Left lung (tissue), 4 donors: ENCODE measurements at regions not wholly inside any gene's neighbourhood (a gene's known extent, or its start where the extent isn't known, plus 50 kb on each side); places are given as distances from the start of the nearest gene placed in this dataset.

Source experiments
- ATAC-seq: fragments of 200-7000 bp; cut with Tn5 transposase; one replicate; pipeline ENCODE4 v1.9.1; 2020; ENCODE audit warnings: moderate library complexity
- DNase-seq, 4 donors: peaks; one replicate each; pipeline ENCODE4 v3.0.0-alpha.2; 2013 to 2020
- H3K27ac ChIP-seq, 2 donors: fragments of 200-600 bp; sonication (generic) in 1 of 2; one replicate each; pipeline versions ENCODE4 v1.5.0 to v1.8.0; 2020 to 2021
- H3K27me3 ChIP-seq, 2 donors: fragments of 200-600 bp; sonication (generic) in 1 of 2; one replicate each; pipeline versions ENCODE4 v1.5.0 to v1.8.0; 2020 to 2021
- H3K36me3 ChIP-seq, 2 donors: fragments of 200-600 bp; sonication (generic) in 1 of 2; one replicate each; pipeline versions ENCODE4 v1.5.0 to v1.8.0; 2020 to 2021
- H3K4me1 ChIP-seq, 2 donors: fragments of 200-600 bp; one replicate each; pipeline ENCODE4 v1.8.0; 2021
- H3K4me3 ChIP-seq, 2 donors: fragments of 200-600 bp; sonication (generic) in 1 of 2; one replicate each; pipeline versions ENCODE4 v1.5.0 to v1.8.0; 2020 to 2021; ENCODE audit warnings: mild to moderate bottlenecking in 1 of 2
- H3K9me3 ChIP-seq, 2 donors: fragments of 200-600 bp; sonication (generic) in 1 of 2; one replicate each; pipeline versions ENCODE4 v1.5.0 to v1.8.0; 2020 to 2021
- CTCF ChIP-seq, 2 donors: fragments of 200-600 bp; sonication (generic) in 1 of 2; IDR thresholded peaks; one replicate each; pipeline versions ENCODE4 v1.5.0 to v1.8.0; 2021; ENCODE audit warnings: antibody characterized with exemption in 2 of 2
- intact Hi-C, 2 donors: fragments of 100-400 bp; cut with DNase I; formaldehyde crosslinking; loops; one replicate each; pipeline versions ENCODE4 v1.11.2 to v1.14.2; 2022
- donor health status: DM: no; HTN: yes; CAD: no.
- donor health status: DM: no; HTN: no; CAD: no.

GRCh38 chr1:118246646-118247045 is 61.6 kb upstream of the SPAG17 start:
- no peaks in the 10 kb centered on the region for H3K4me1 ChIP-seq
- no peak overlapping the region for H3K4me3 ChIP-seq
- H3K27me3 ChIP-seq, result no peaks in the 10 kb centered on the region
- intact Hi-C loops, result no loop called here
- no peaks in the 10 kb centered on the region for H3K36me3 ChIP-seq
- no peak overlapping the region for H3K27ac ChIP-seq
- ATAC-seq (no peak), DNase-seq (no peak)
- H3K9me3 ChIP-seq, result no peaks in the 10 kb centered on the region
- no peak for TF ChIP-seq CTCF (IDR thresholded peaks at IDR 0.05)

DNA sequence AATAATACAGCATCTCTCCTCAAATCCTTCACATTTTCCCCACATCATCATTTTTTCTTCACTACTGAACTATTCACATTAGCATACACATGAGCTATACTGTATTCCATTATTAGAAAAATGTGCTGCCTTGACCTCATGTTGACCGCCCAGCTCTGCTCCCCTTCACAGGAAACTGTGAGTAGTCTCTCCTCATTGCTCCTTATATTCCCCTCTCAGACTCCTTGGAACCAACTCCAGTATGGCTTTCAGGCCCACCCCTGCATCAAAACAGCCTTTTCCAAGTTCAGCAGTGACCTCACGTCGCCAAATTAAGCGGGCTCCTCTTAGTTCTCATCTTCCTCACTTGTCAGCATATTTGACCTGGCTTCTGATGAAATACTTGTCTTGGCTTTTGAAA is 59.2 kb upstream of the SPAG17 start:
- no peak for ATAC-seq
- Histone ChIP-seq H3K27me3 (no peaks in the 10 kb centered on the region), H3K4me1 (no peaks in the 10 kb centered on the region), H3K4me3 (no peak overlapping the region), H3K36me3 (no peaks in the 10 kb centered on the region), H3K9me3 (peaks cover 0 to 7% of the 10 kb centered on the region in 2 donors), H3K27ac (no peak overlapping the region)
- TF ChIP-seq CTCF (IDR thresholded peaks at IDR 0.05), result no peak
- DNase-seq, result no peak
- intact Hi-C loops, result no loop called here

DNA sequence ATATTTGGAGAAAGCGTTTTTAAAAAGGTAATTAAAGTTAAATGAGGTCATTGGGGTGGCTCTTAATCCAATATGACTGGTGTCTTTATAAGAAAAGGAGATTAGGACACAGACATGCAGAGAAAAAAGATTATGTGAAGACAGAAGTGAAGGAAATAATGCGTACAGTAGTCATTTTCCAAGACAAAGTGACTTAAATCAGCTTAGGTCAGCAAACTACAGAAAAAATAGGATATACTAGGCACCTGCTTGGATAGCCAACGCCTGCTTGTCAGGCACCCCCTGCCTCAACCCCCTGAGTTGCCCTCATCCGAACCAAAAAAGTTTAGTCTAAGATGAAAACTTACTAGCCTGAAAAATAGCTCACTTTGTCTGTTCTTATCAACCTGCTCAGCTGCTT is 58.2 kb upstream of the SPAG17 start:
- intact Hi-C loops, result no loop called here
- DNase-seq (no peak), ATAC-seq (no peak)
- no peak for TF ChIP-seq CTCF (IDR thresholded peaks at IDR 0.05)
- H3K36me3 ChIP-seq, result no peaks in the 10 kb centered on the region
- no peak overlapping the region for H3K27ac ChIP-seq
- peaks cover 0 to 16% of the 10 kb centered on the region in 2 donors for H3K9me3 ChIP-seq
- H3K4me3 ChIP-seq, result no peak overlapping the region
- H3K27me3 ChIP-seq, result no peaks in the 10 kb centered on the region
- H3K4me1 ChIP-seq, result no peaks in the 10 kb centered on the region
